HepG2 (cell line): ENCODE measurements at regions not wholly inside any gene's neighbourhood (a gene's known extent, or its start where the extent isn't known, plus 50 kb on each side); places are given as distances from the start of the nearest gene placed in this dataset.

Experiments
- AKAP8 ChIP-seq: sonication (generic); formaldehyde crosslinking; IDR thresholded peaks from 2 replicates; pipeline ENCODE4 v1.5.1; 2020; ENCODE audit warnings: mild to moderate bottlenecking, missing genetic modification reagents
- ARID2 ChIP-seq: sonication (generic); formaldehyde crosslinking; IDR thresholded peaks from 2 replicates; pipeline ENCODE4 v1.8.1; 2022; ENCODE audit warnings: mild to moderate bottlenecking, missing genetic modification reagents, borderline replicate concordance
- ATF1 ChIP-seq: IDR thresholded peaks from 2 replicates; pipeline ENCODE4 v1.6.1; 2016; ENCODE audit warnings: mild to moderate bottlenecking, control low read depth
- CEBPB ChIP-seq: IDR thresholded peaks from 2 replicates; pipeline ENCODE4 v1.6.1; 2011; ENCODE audit warnings: low read depth, low read length, improper control_type of control experiment, borderline replicate concordance
- GABPA ChIP-seq, 2 experiments: IDR thresholded peaks; 2 replicates each; pipeline ENCODE4 v1.6.1; 2011 to 2016; ENCODE audit warnings: low read depth in 2 of 2, low read length in 1 of 2, missing biosample characterization in 1 of 2, missing genetic modification characterization in 1 of 2
- MAFG ChIP-seq: sonication (generic); formaldehyde crosslinking; IDR thresholded peaks from 2 replicates; pipeline ENCODE4 v1.5.1; 2020; ENCODE audit warnings: mild to moderate bottlenecking, missing genetic modification reagents
- REXO4 ChIP-seq: sonication (generic); formaldehyde crosslinking; IDR thresholded peaks from 2 replicates; pipeline ENCODE4 v1.8.0; 2022; ENCODE audit warnings: missing genetic modification reagents, mild to moderate bottlenecking, borderline replicate concordance
- RFXANK ChIP-seq: IDR thresholded peaks from 2 replicates; pipeline ENCODE4 v1.6.1; 2016
- TEAD2 ChIP-seq: sonication (generic); formaldehyde crosslinking; IDR thresholded peaks from 2 replicates; pipeline ENCODE4 v1.9.0; 2021; ENCODE audit warnings: missing genetic modification reagents
- YEATS2 ChIP-seq: sonication (generic); formaldehyde crosslinking; IDR thresholded peaks from 2 replicates; pipeline ENCODE4 v1.4.0; 2020; ENCODE audit warnings: missing genetic modification reagents, borderline replicate concordance
- ZBTB4 ChIP-seq: sonication (generic); formaldehyde crosslinking; IDR thresholded peaks from 2 replicates; pipeline ENCODE4 v1.4.0; 2020; ENCODE audit warnings: missing genetic modification reagents, mild to moderate bottlenecking, borderline replicate concordance
- ZNF274 ChIP-seq: sonication (generic); formaldehyde crosslinking; IDR thresholded peaks from 2 replicates; pipeline ENCODE4 v1.5.1; 2020; ENCODE audit warnings: mild to moderate bottlenecking, missing genetic modification reagents
- ZNF552 ChIP-seq: sonication (generic); formaldehyde crosslinking; IDR thresholded peaks from 2 replicates; pipeline ENCODE4 v1.9.0; 2022; ENCODE audit warnings: missing genetic modification reagents, mild to moderate bottlenecking, borderline replicate concordance
- ZNF629 ChIP-seq: sonication (generic); formaldehyde crosslinking; conservative IDR thresholded peaks from 2 replicates; pipeline ENCODE4 v1.5.0; 2020; ENCODE audit warnings: missing genetic modification reagents
- ZNF816 ChIP-seq: sonication (generic); formaldehyde crosslinking; IDR thresholded peaks from 2 replicates; pipeline ENCODE4 v1.8.0; 2022; ENCODE audit warnings: missing genetic modification reagents, mild to moderate bottlenecking, borderline replicate concordance
- ZXDC ChIP-seq: sonication (generic); formaldehyde crosslinking; IDR thresholded peaks from 2 replicates; pipeline ENCODE4 v1.5.0; 2020; ENCODE audit warnings: mild to moderate bottlenecking, missing genetic modification reagents
- TF ChIP-seq, protein P1 (sequence below): sonication (generic); formaldehyde crosslinking; IDR thresholded peaks from 2 replicates; pipeline ENCODE4 v1.4.0; 2020; ENCODE audit warnings: missing genetic modification reagents

GRCh38 chr15:53416219-53416940 lies 343.1 kb downstream of the WDR72 start (continued):
- no peak for TF ChIP-seq ZXDC (CRISPR knock-in tag)
- no peak for TF ChIP-seq AKAP8 (CRISPR knock-in tag)
- no peak for TF ChIP-seq YEATS2 (CRISPR knock-in tag)
- TF ChIP-seq ZNF552 (CRISPR knock-in tag): no peak
- no peak for TF ChIP-seq ZNF629 (CRISPR knock-in tag)
- TF ChIP-seq CEBPB: peak; percentile 70
- no peak for TF ChIP-seq GABPA (IDR thresholded peaks at IDR 0.05; ENCODE audit: low read depth, low read length)
- TF ChIP-seq GABPA (CRISPR knock-in tag; IDR thresholded peaks at IDR 0.05; ENCODE audit: low read depth): no peak
- no peak for TF ChIP-seq RFXANK (CRISPR knock-in tag)
- TF ChIP-seq, protein P1, sequence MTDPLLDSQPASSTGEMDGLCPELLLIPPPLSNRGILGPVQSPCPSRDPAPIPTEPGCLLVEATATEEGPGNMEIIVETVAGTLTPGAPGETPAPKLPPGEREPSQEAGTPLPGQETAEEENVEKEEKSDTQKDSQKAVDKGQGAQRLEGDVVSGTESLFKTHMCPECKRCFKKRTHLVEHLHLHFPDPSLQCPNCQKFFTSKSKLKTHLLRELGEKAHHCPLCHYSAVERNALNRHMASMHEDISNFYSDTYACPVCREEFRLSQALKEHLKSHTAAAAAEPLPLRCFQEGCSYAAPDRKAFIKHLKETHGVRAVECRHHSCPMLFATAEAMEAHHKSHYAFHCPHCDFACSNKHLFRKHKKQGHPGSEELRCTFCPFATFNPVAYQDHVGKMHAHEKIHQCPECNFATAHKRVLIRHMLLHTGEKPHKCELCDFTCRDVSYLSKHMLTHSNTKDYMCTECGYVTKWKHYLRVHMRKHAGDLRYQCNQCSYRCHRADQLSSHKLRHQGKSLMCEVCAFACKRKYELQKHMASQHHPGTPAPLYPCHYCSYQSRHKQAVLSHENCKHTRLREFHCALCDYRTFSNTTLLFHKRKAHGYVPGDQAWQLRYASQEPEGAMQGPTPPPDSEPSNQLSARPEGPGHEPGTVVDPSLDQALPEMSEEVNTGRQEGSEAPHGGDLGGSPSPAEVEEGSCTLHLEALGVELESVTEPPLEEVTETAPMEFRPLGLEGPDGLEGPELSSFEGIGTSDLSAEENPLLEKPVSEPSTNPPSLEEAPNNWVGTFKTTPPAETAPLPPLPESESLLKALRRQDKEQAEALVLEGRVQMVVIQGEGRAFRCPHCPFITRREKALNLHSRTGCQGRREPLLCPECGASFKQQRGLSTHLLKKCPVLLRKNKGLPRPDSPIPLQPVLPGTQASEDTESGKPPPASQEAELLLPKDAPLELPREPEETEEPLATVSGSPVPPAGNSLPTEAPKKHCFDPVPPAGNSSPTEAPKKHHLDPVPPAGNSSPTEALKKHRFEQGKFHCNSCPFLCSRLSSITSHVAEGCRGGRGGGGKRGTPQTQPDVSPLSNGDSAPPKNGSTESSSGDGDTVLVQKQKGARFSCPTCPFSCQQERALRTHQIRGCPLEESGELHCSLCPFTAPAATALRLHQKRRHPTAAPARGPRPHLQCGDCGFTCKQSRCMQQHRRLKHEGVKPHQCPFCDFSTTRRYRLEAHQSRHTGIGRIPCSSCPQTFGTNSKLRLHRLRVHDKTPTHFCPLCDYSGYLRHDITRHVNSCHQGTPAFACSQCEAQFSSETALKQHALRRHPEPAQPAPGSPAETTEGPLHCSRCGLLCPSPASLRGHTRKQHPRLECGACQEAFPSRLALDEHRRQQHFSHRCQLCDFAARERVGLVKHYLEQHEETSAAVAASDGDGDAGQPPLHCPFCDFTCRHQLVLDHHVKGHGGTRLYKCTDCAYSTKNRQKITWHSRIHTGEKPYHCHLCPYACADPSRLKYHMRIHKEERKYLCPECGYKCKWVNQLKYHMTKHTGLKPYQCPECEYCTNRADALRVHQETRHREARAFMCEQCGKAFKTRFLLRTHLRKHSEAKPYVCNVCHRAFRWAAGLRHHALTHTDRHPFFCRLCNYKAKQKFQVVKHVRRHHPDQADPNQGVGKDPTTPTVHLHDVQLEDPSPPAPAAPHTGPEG (CRISPR knock-in tag): no peak
- TF ChIP-seq ZBTB4: no peak
- no peak for TF ChIP-seq TEAD2 (CRISPR knock-in tag)
- no peak for TF ChIP-seq ATF1 (CRISPR knock-in tag)
- TF ChIP-seq ZNF274 (CRISPR knock-in tag): no peak
- no peak for TF ChIP-seq ARID2 (CRISPR knock-in tag)
- no peak for TF ChIP-seq ZNF816 (CRISPR knock-in tag)
- no peak for TF ChIP-seq MAFG (CRISPR knock-in tag)
- no peak for TF ChIP-seq REXO4 (CRISPR knock-in tag)
